ENCODE measurements at regions not wholly inside any gene's neighbourhood (a gene's known extent, or its start where the extent isn't known, plus 50 kb on each side); places are given as distances from the start of the nearest gene placed in this dataset.

GRCh38 chr3:25884981-25885380 lies 95.1 kb downstream of the OXSM start:
- H3K4me2 ChIP-seq (ENCODE audit: insufficient read depth in 1 of 2, low read depth in 2 of 2, low read length in 2 of 2): no peak overlapping the region
- H3K9me3 ChIP-seq (ENCODE audit: insufficient read depth in 2 of 2, low read depth in 1 of 2, low read length in 1 of 2): no peaks in the 10 kb centered on the region
- CTCF ChIA-PET (ENCODE audit: partially characterized antibody): interaction anchor here (0.8 to 1.6 kb wide), 6 partner anchors 9 to 36 kb away, joined by 3 to 9 read pairs (median 4); no protein-coding TSS in a partner anchor
- no peaks in the 10 kb centered on the region for H4K20me1 ChIP-seq (replicated peaks in 1 of 2; ENCODE audit: control insufficient read depth in 1 of 2, insufficient read depth in 2 of 2, low read length in 2 of 2)
- H3K4me1 ChIP-seq (replicated peaks in 1 of 4; ENCODE audit: control insufficient read depth in 3 of 4, insufficient read depth in 4 of 4, low read length in 3 of 4): peaks cover 3 to 10% (median 5%) of the 10 kb centered on the region in 4 experiments; a peak in 4 of 7 replicates
- H3K23me2 ChIP-seq (ENCODE audit: low read depth, low read length): no peaks in the 10 kb centered on the region
- no peak overlapping the region for H4K8ac ChIP-seq (ENCODE audit: extremely low read depth, insufficient read depth, low read length)
- no peak overlapping the region for H2BK5ac ChIP-seq (ENCODE audit: low read depth, low read length)
- H3K36me3 ChIP-seq (ENCODE audit: control insufficient read depth in 2 of 4, insufficient read depth in 4 of 4, low read length in 3 of 4): no peaks in the 10 kb centered on the region; a peak in 1 of 8 replicates
- no peak overlapping the region for H3K27ac ChIP-seq (ENCODE audit: low read depth, low read length)
- no peak overlapping the region for H4K5ac ChIP-seq (ENCODE audit: insufficient read length, low read depth, low read length)
- no peak overlapping the region for H3K56ac ChIP-seq (replicated peaks; ENCODE audit: insufficient read length, low read depth, low read length)
- H3K4ac ChIP-seq (replicated peaks; ENCODE audit: insufficient read length, low read depth, low read length): no peak overlapping the region
- no peak overlapping the region for H3K14ac ChIP-seq (ENCODE audit: insufficient read length)
- FAIRE-seq (no peak), DNase-seq (ENCODE audit: low read depth in 1 of 2, low spot score in 2 of 2) (no peak)
- H3K9ac ChIP-seq (replicated peaks in 1 of 4; ENCODE audit: extremely low read depth in 1 of 4, low read depth in 3 of 4, low read length in 3 of 4): no peak overlapping the region
- POLR2A ChIA-PET (ENCODE audit: partially characterized antibody): no interaction called here
- H2BK15ac ChIP-seq (ENCODE audit: low read length): no peak overlapping the region
- H3K79me2 ChIP-seq (ENCODE audit: control insufficient read depth in 1 of 2, insufficient read depth in 2 of 2, low read length in 2 of 2): no peaks in the 10 kb centered on the region
- no peak overlapping the region for H3K4me3 ChIP-seq (ENCODE audit: extremely low read depth in 1 of 4, insufficient read depth in 2 of 4, low read depth in 3 of 4, low read length in 4 of 4)
- no peaks in the 10 kb centered on the region for H3K79me1 ChIP-seq (ENCODE audit: low read depth, low read length)
- no peak overlapping the region for H3K18ac ChIP-seq (ENCODE audit: extremely low read depth, low read length)
- no peaks in the 10 kb centered on the region for H3K27me3 ChIP-seq (replicated peaks in 1 of 4; ENCODE audit: control insufficient read depth in 3 of 4, extremely low read depth in 1 of 4, insufficient read depth in 3 of 4, low read length in 3 of 4)
- no peak overlapping the region for H2BK12ac ChIP-seq (ENCODE audit: low read depth, low read length)
- no peak overlapping the region for H3K23ac ChIP-seq (ENCODE audit: insufficient read length)
- no peak overlapping the region for H4K91ac ChIP-seq (replicated peaks; ENCODE audit: insufficient read length, low read length)
- H2BK120ac ChIP-seq (replicated peaks; ENCODE audit: low read depth, low read length): no peak overlapping the region
- H2BK20ac ChIP-seq (ENCODE audit: low read length): no peak overlapping the region
- H2AFZ ChIP-seq (ENCODE audit: low read length): no peak overlapping the region
- WGBS, 2 experiments (ENCODE audit: extremely low coverage in 1 of 2, insufficient coverage in 1 of 2, insufficient read length in 1 of 2, insufficient replicate concordance in 2 of 2, low coverage in 1 of 2, low lambda C conversion rate in 2 of 2, missing lambda C conversion rate in 1 of 2): 83% methylated on average over 2 of the region's 2 CpGs; no CpG with 5 or more reads in 1 of the 2 experiments
- no peak overlapping the region for H2AK5ac ChIP-seq (ENCODE audit: low read depth, low read length)
- TF ChIP-seq CBX5 (IDR thresholded peaks at IDR 0.05; ENCODE audit: low read depth, low read length) (no peak), ATF3 (IDR thresholded peaks at IDR 0.05; ENCODE audit: insufficient read depth, low read depth, low read length) (no peak), TCF12 (IDR thresholded peaks at IDR 0.05; ENCODE audit: low read depth, low read length) (no peak), CTCF (IDR thresholded peaks at IDR 0.05; ENCODE audit: control extremely low read depth in 1 of 3, insufficient read depth in 1 of 3, low read depth in 1 of 3, low read length in 3 of 3) (no peak), EZH2 (IDR thresholded peaks at IDR 0.05; ENCODE audit: low read depth, low read length, severe bottlenecking) (no peak), BRCA1 (IDR thresholded peaks at IDR 0.05; ENCODE audit: low read depth, low read length) (no peak), RNF2 (IDR thresholded peaks at IDR 0.05; ENCODE audit: borderline replicate concordance, low read depth, low read length, missing control alignments, poor library complexity, severe bottlenecking) (no peak), CHD2 (IDR thresholded peaks at IDR 0.05; ENCODE audit: low read length) (no peak), MAFK (IDR thresholded peaks at IDR 0.05; ENCODE audit: low read depth, low read length) (no peak), RAD21 (IDR thresholded peaks at IDR 0.05 in 1 of 2, conservative IDR thresholded peaks at IDR 0.05 in 1 of 2; ENCODE audit: low read depth in 2 of 2, low read length in 2 of 2) (no peak), KDM5A (IDR thresholded peaks at IDR 0.05; ENCODE audit: low read length) (no peak)
